SK-N-SH (cell line): ENCODE measurements at regions not wholly inside any gene's neighbourhood (a gene's known extent, or its start where the extent isn't known, plus 50 kb on each side); places are given as distances from the start of the nearest gene placed in this dataset.

Experiments
- CTCF ChIA-PET: fragments of 300-600, 350-600 bp; formaldehyde crosslinking; extraction: SDS; loops from one replicate; lab custom pipeline; 2021; lab: Yijun Ruan, JAX
- POLR2A ChIA-PET: fragments of 350-600 bp; sonication (Branson Sonifier 250); formaldehyde crosslinking; extraction: SDS; loops from one replicate; lab custom pipeline; 2020; ENCODE audit warnings: antibody characterized with exemption, inconsistent platforms; lab: Yijun Ruan, JAX
- DNase-seq: peaks from one replicate; pipeline ENCODE4 v3.0.0; 2012
- H2AFZ ChIP-seq: fragments of 200-600 bp; sonication (generic); 2 replicates; pipeline ENCODE4 v1.8.1; 2016; ENCODE audit warnings: antibody characterized with exemption, mild to moderate bottlenecking, low read depth
- H3F3A ChIP-seq: fragments of 200-600 bp; sonication (generic); replicated peaks from 2 replicates; pipeline ENCODE3; 2016; ENCODE audit warnings: antibody characterized with exemption, mild to moderate bottlenecking; ENCODE audit not compliant: insufficient read depth
- H3K27ac ChIP-seq, 2 experiments: fragments of 200-500 bp in 1 of 2; fragments of 200-600 bp in 1 of 2; sonication (Bioruptor generic) in 1 of 2; sonication (generic), shearing (Covaris generic) in 1 of 2; 2 replicates each; pipeline versions ENCODE4 v1.5.1 to v1.6.1; 2014 to 2016; ENCODE audit warnings: low read depth in 2 of 2, inconsistent platforms in 1 of 2, low read length in 1 of 2, mild to moderate bottlenecking in 1 of 2, mixed read lengths in 1 of 2
- H3K27me3 ChIP-seq: fragments of 200-600 bp; sonication (generic), shearing (Covaris generic); 2 replicates; pipeline ENCODE4 v1.6.1; 2016; ENCODE audit warnings: mixed run types; ENCODE audit not compliant: insufficient read depth
- H3K36me3 ChIP-seq, 2 experiments: fragments of 200-500 bp in 1 of 2; fragments of 200-600 bp in 1 of 2; sonication (Bioruptor generic) in 1 of 2; sonication (generic) in 1 of 2; replicated peaks in 1 of 2; 2 replicates each; pipeline versions ENCODE3 to v1.5.1; 2014 to 2016; ENCODE audit warnings: low read length in 1 of 2, mild to moderate bottlenecking in 1 of 2; ENCODE audit not compliant: insufficient read depth in 2 of 2, control insufficient read depth in 1 of 2
- H3K4me1 ChIP-seq, 2 experiments: fragments of 200-500 bp in 1 of 2; fragments of 200-600 bp in 1 of 2; sonication (Bioruptor generic) in 1 of 2; sonication (generic), shearing (Covaris generic) in 1 of 2; 2 replicates each; pipeline versions ENCODE4 v1.5.1 to v1.6.1; 2014 to 2016; ENCODE audit warnings: low read depth in 1 of 2, low read length in 1 of 2, mixed run types in 1 of 2; ENCODE audit not compliant: insufficient read depth in 2 of 2, control insufficient read depth in 1 of 2
- H3K4me2 ChIP-seq: fragments of 200-600 bp; sonication (generic), shearing (Covaris generic); 2 replicates; pipeline ENCODE4 v1.6.1; 2017; ENCODE audit warnings: mixed run types
- H3K4me3 ChIP-seq, 2 experiments: fragments of 200-500 bp in 1 of 2; fragments of 200-600 bp in 1 of 2; sonication (Bioruptor generic) in 1 of 2; sonication (generic), shearing (Covaris generic) in 1 of 2; 2 replicates each; pipeline versions ENCODE4 v1.5.1 to v1.8.1; 2014 to 2016; ENCODE audit warnings: low read depth in 2 of 2, inconsistent platforms in 1 of 2, low read length in 1 of 2, mild to moderate bottlenecking in 1 of 2, mixed read lengths in 1 of 2, moderate library complexity in 1 of 2
- H3K79me2 ChIP-seq: fragments of 200-600 bp; sonication (generic); 2 replicates; pipeline ENCODE4 v1.8.1; 2017; ENCODE audit warnings: mild to moderate bottlenecking; ENCODE audit not compliant: insufficient read depth
- H3K9ac ChIP-seq: fragments of 200-600 bp; sonication (generic); 2 replicates; pipeline ENCODE4 v1.6.1; 2017; ENCODE audit warnings: mixed run types
- H3K9me2 ChIP-seq: fragments of 200-600 bp; sonication (generic); 2 replicates; pipeline ENCODE4 v1.6.1; 2017; ENCODE audit warnings: mixed run types
- H3K9me3 ChIP-seq: fragments of 200-600 bp; sonication (generic); 2 replicates; pipeline ENCODE4 v1.6.1; 2017; ENCODE audit warnings: mixed run types, mild to moderate bottlenecking, moderate library complexity
- H4K20me1 ChIP-seq: fragments of 200-600 bp; sonication (generic); 2 replicates; pipeline ENCODE4 v1.6.1; 2017; ENCODE audit warnings: mild to moderate bottlenecking, mixed run types; ENCODE audit not compliant: insufficient read depth
- ELF1 ChIP-seq: IDR thresholded peaks from 2 replicates; pipeline ENCODE4 v1.4.0; 2012
- EP300 ChIP-seq, 2 experiments: IDR thresholded peaks; 2 replicates each; pipeline versions ENCODE4 v1.4.0 to v1.6.1; 2012; ENCODE audit warnings: borderline replicate concordance in 1 of 2, low read depth in 1 of 2, low read length in 1 of 2
- EZH2phosphoT487 ChIP-seq: fragments of 200-600 bp; sonication (generic); IDR thresholded peaks from 2 replicates; pipeline ENCODE4 v1.6.1; 2017; ENCODE audit warnings: low read depth, mixed run types, mild to moderate bottlenecking, antibody characterized with exemption, moderate library complexity, borderline replicate concordance
- FOSL2 ChIP-seq: IDR thresholded peaks from 2 replicates; pipeline ENCODE4 v1.4.0; 2012; ENCODE audit warnings: low read depth, mild to moderate bottlenecking, moderate library complexity, borderline replicate concordance
- FOXJ3 ChIP-seq: sonication (generic); formaldehyde crosslinking; IDR thresholded peaks from 2 replicates; pipeline ENCODE4 v1.5.1; 2020; ENCODE audit warnings: mild to moderate bottlenecking, missing genetic modification reagents
- GATA2 ChIP-seq: sonication (generic); formaldehyde crosslinking; IDR thresholded peaks from 2 replicates; pipeline ENCODE4 v1.5.0; 2020; ENCODE audit warnings: mild to moderate bottlenecking, missing genetic modification reagents
- MEF2A ChIP-seq: IDR thresholded peaks from 2 replicates; pipeline ENCODE4 v1.4.0; 2012; ENCODE audit warnings: low read depth, borderline replicate concordance
- NRF1 ChIP-seq: IDR thresholded peaks from 2 replicates; pipeline ENCODE4 v1.6.1; 2012; ENCODE audit warnings: low read depth, mild to moderate bottlenecking, low read length
- POLR2AphosphoS5 ChIP-seq: IDR thresholded peaks from 2 replicates; pipeline ENCODE4 v1.6.1; 2012; ENCODE audit warnings: low read depth, low read length
- RCOR1 ChIP-seq: fragments of 150-350 bp; IDR thresholded peaks from 2 replicates; pipeline ENCODE4 v1.6.1; 2017; ENCODE audit warnings: antibody characterized with exemption, low read length
- RFX5 ChIP-seq: IDR thresholded peaks from 2 replicates; pipeline ENCODE4 v1.6.1; 2012; ENCODE audit warnings: mild to moderate bottlenecking, improper control_type of control experiment, low read length
- SIN3A ChIP-seq: IDR thresholded peaks from 2 replicates; pipeline ENCODE4 v1.6.1; 2012; ENCODE audit warnings: low read depth, mild to moderate bottlenecking, low read length, moderate library complexity, borderline replicate concordance
- SMC3 ChIP-seq: IDR thresholded peaks from 2 replicates; pipeline ENCODE4 v1.6.1; 2012; ENCODE audit warnings: low read depth, low read length, improper control_type of control experiment
- TAF1 ChIP-seq: IDR thresholded peaks from 2 replicates; pipeline ENCODE4 v1.6.1; 2012; ENCODE audit warnings: low read depth, mild to moderate bottlenecking, low read length, moderate library complexity, borderline replicate concordance
- TCF12 ChIP-seq: IDR thresholded peaks from 2 replicates; pipeline ENCODE4 v1.4.0; 2012
- YY1 ChIP-seq: IDR thresholded peaks from 2 replicates; pipeline ENCODE4 v1.4.0; 2012; ENCODE audit warnings: low read depth, mild to moderate bottlenecking
- WGBS: methylation state at CpG from one replicate; pipeline ENCODE4 v1.1.6; 2017; ENCODE audit warnings: low lambda C conversion rate; 5-methylcytosine and 5-hydroxymethylcytosine counted together
- TF ChIP-seq, protein P1 (sequence below): IDR thresholded peaks from 2 replicates; pipeline ENCODE4 v1.6.1; 2012; ENCODE audit warnings: mild to moderate bottlenecking, low read depth, low read length, moderate library complexity
- TF ChIP-seq, protein P2 (sequence below): IDR thresholded peaks from 2 replicates; pipeline ENCODE4 v1.4.0; 2012; ENCODE audit warnings: low read depth, borderline replicate concordance
- TF ChIP-seq, protein P3 (sequence below): fragments of 200-600 bp; sonication (generic); IDR thresholded peaks from 2 replicates; pipeline ENCODE4 v1.6.1; 2017; ENCODE audit warnings: antibody characterized with exemption, mild to moderate bottlenecking, moderate library complexity
- TF ChIP-seq, protein P4 (sequence below): IDR thresholded peaks from 2 replicates; pipeline ENCODE4 v1.4.0; 2012; ENCODE audit warnings: low read depth
- TF ChIP-seq, protein P5 (sequence below): fragments of 150-350 bp; IDR thresholded peaks from 2 replicates; pipeline ENCODE4 v1.6.1; 2016; ENCODE audit warnings: mild to moderate bottlenecking, low read depth, low read length

DNA sequence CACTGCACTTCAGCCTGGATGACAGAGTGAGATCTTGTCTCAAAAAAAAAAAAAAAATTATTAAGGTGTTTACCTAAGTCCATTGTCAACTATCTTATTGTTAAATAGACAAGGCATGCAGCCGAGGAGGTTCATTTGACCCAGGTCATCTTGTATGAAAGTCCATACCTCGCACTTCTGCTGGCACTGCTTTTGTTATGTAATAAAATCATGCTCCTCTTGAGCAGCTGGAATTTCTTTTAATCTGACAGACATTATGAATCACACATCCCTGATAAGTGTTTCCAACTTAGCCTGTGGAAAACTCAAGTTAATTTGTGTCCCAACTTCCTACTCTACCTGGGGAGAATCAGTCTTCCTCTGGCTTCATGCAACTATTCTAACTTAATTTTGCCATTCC lies 315.6 kb upstream of the KLF4 start:
- no peak for DNase-seq
- Histone ChIP-seq H2AFZ (no peak overlapping the region), H3K27ac (no peak overlapping the region), H3K4me1 (no peaks in the 10 kb centered on the region), H3K36me3 (no peaks in the 10 kb centered on the region), H4K20me1 (no peaks in the 10 kb centered on the region), H3K4me2 (no peak overlapping the region), H3K9me2 (no peaks in the 10 kb centered on the region), H3K27me3 (no peaks in the 10 kb centered on the region), H3K4me3 (no peak overlapping the region), H3K79me2 (no peaks in the 10 kb centered on the region), H3F3A (no peaks in the 10 kb centered on the region), H3K9ac (no peak overlapping the region), H3K9me3 (no peaks in the 10 kb centered on the region)
- ChIA-PET CTCF (no interaction called here), POLR2A (no interaction called here)
- TF ChIP-seq EZH2phosphoT487 (no peak), YY1 (no peak), TCF12 (no peak), SIN3A (no peak), SMC3 (no peak), MEF2A (no peak), GATA2 (CRISPR knock-in tag) (no peak), NRF1 (no peak), FOXJ3 (no peak), RFX5 (no peak), ELF1 (no peak)
- TF ChIP-seq, protein P1, sequence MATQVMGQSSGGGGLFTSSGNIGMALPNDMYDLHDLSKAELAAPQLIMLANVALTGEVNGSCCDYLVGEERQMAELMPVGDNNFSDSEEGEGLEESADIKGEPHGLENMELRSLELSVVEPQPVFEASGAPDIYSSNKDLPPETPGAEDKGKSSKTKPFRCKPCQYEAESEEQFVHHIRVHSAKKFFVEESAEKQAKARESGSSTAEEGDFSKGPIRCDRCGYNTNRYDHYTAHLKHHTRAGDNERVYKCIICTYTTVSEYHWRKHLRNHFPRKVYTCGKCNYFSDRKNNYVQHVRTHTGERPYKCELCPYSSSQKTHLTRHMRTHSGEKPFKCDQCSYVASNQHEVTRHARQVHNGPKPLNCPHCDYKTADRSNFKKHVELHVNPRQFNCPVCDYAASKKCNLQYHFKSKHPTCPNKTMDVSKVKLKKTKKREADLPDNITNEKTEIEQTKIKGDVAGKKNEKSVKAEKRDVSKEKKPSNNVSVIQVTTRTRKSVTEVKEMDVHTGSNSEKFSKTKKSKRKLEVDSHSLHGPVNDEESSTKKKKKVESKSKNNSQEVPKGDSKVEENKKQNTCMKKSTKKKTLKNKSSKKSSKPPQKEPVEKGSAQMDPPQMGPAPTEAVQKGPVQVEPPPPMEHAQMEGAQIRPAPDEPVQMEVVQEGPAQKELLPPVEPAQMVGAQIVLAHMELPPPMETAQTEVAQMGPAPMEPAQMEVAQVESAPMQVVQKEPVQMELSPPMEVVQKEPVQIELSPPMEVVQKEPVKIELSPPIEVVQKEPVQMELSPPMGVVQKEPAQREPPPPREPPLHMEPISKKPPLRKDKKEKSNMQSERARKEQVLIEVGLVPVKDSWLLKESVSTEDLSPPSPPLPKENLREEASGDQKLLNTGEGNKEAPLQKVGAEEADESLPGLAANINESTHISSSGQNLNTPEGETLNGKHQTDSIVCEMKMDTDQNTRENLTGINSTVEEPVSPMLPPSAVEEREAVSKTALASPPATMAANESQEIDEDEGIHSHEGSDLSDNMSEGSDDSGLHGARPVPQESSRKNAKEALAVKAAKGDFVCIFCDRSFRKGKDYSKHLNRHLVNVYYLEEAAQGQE, result no peak
- TF ChIP-seq, protein P2, sequence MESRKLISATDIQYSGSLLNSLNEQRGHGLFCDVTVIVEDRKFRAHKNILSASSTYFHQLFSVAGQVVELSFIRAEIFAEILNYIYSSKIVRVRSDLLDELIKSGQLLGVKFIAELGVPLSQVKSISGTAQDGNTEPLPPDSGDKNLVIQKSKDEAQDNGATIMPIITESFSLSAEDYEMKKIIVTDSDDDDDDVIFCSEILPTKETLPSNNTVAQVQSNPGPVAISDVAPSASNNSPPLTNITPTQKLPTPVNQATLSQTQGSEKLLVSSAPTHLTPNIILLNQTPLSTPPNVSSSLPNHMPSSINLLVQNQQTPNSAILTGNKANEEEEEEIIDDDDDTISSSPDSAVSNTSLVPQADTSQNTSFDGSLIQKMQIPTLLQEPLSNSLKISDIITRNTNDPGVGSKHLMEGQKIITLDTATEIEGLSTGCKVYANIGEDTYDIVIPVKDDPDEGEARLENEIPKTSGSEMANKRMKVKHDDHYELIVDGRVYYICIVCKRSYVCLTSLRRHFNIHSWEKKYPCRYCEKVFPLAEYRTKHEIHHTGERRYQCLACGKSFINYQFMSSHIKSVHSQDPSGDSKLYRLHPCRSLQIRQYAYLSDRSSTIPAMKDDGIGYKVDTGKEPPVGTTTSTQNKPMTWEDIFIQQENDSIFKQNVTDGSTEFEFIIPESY, result no peak
- 19% methylated on average over 2 of the region's 2 CpGs for WGBS

DNA sequence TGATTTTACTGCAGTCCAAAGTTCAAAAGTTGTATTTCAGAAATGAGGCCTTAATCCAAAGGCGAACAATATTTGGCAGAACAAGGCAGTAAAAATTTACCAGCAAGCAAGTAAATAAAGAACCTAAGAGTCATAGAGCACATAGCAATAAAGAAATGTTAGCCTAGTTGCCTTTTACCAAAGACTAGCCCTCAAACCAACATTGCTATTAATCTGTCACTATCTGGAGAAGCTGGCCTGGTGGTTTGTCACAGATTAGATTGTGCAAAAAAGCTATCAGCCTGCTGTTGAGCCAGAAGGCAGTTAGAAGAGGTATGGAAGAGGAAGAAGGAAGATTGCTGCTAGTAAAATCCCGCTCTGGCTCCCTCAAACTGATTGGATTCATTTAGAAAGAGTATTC lies 304.7 kb upstream of the KLF4 start:
- Histone ChIP-seq H3K79me2 (no peaks in the 10 kb centered on the region), H3K27me3 (peaks cover 3% of the 10 kb centered on the region; the same call in 1 of the 2 replicates), H3K9me2 (no peaks in the 10 kb centered on the region), H3K27ac (no peak overlapping the region), H3K9ac (no peak overlapping the region), H3K4me3 (no peak overlapping the region), H3K36me3 (no peaks in the 10 kb centered on the region), H2AFZ (no peak overlapping the region), H3F3A (no peaks in the 10 kb centered on the region), H3K4me2 (no peak overlapping the region), H3K4me1 (no peaks in the 10 kb centered on the region), H3K9me3 (no peaks in the 10 kb centered on the region), H4K20me1 (no peaks in the 10 kb centered on the region)
- ChIA-PET POLR2A (no interaction called here), CTCF (no interaction called here)
- 40% methylated on average over 2 of the region's 2 CpGs for WGBS
- DNase-seq, result no peak
- no peak for TF ChIP-seq ELF1
- TF ChIP-seq POLR2AphosphoS5, result no peak
- TF ChIP-seq RCOR1, result no peak
- no peak for TF ChIP-seq YY1
- no peak for TF ChIP-seq TAF1
- no peak for TF ChIP-seq GATA2 (CRISPR knock-in tag)
- no peak for TF ChIP-seq RFX5
- TF ChIP-seq, protein P3, sequence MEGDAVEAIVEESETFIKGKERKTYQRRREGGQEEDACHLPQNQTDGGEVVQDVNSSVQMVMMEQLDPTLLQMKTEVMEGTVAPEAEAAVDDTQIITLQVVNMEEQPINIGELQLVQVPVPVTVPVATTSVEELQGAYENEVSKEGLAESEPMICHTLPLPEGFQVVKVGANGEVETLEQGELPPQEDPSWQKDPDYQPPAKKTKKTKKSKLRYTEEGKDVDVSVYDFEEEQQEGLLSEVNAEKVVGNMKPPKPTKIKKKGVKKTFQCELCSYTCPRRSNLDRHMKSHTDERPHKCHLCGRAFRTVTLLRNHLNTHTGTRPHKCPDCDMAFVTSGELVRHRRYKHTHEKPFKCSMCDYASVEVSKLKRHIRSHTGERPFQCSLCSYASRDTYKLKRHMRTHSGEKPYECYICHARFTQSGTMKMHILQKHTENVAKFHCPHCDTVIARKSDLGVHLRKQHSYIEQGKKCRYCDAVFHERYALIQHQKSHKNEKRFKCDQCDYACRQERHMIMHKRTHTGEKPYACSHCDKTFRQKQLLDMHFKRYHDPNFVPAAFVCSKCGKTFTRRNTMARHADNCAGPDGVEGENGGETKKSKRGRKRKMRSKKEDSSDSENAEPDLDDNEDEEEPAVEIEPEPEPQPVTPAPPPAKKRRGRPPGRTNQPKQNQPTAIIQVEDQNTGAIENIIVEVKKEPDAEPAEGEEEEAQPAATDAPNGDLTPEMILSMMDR, result no peak
- no peak for TF ChIP-seq FOSL2
- TF ChIP-seq, protein P4, sequence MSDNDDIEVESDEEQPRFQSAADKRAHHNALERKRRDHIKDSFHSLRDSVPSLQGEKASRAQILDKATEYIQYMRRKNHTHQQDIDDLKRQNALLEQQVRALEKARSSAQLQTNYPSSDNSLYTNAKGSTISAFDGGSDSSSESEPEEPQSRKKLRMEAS, result no peak
- TF ChIP-seq EP300 (IDR thresholded peaks at IDR 0.05; ENCODE audit: borderline replicate concordance in 1 of 2, low read depth in 1 of 2, low read length in 1 of 2), result no peak
- TF ChIP-seq, protein P5, sequence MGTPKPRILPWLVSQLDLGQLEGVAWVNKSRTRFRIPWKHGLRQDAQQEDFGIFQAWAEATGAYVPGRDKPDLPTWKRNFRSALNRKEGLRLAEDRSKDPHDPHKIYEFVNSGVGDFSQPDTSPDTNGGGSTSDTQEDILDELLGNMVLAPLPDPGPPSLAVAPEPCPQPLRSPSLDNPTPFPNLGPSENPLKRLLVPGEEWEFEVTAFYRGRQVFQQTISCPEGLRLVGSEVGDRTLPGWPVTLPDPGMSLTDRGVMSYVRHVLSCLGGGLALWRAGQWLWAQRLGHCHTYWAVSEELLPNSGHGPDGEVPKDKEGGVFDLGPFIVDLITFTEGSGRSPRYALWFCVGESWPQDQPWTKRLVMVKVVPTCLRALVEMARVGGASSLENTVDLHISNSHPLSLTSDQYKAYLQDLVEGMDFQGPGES, result no peak
